ENCODE measurements at regions not wholly inside any gene's neighbourhood (a gene's known extent, or its start where the extent isn't known, plus 50 kb on each side); places are given as distances from the start of the nearest gene placed in this dataset.

- Histone ChIP-seq H3K36me3 (ENCODE audit: insufficient read depth, low read length) (no peaks in the 10 kb centered on the region), H3K27me3 (ENCODE audit: low read length) (no peaks in the 10 kb centered on the region), H4K20me1 (ENCODE audit: insufficient read depth, low read depth, low read length) (no peaks in the 10 kb centered on the region), H3K4me1 (ENCODE audit: low read length) (no peaks in the 10 kb centered on the region), H3K4me2 (ENCODE audit: low read depth, low read length, poor library complexity, severe bottlenecking) (no peak overlapping the region), H2AFZ (ENCODE audit: low read length) (no peak overlapping the region), H3K27ac (ENCODE audit: low read length) (no peak overlapping the region), H3K9me2 (replicated peaks; ENCODE audit: insufficient read depth, low read length) (no peaks in the 10 kb centered on the region), H3K79me2 (ENCODE audit: low read length) (no peaks in the 10 kb centered on the region), H3K9me3 (ENCODE audit: low read length) (no peaks in the 10 kb centered on the region), H3K4me3 (ENCODE audit: low read length) (no peak overlapping the region), H3K9ac (ENCODE audit: low read length) (no peak overlapping the region)
- DNase-seq: no peak
Observed at GRCh38 chr12:71024281-71024680, 103.7 kb upstream of the PTPRR start.

GRCh38 chr12:71021491-71021890 lies 101.0 kb upstream of the PTPRR start:
- no peak overlapping the region for H3K4me3 ChIP-seq (ENCODE audit: low read length)
- no peak for DNase-seq
- H3K36me3 ChIP-seq (ENCODE audit: insufficient read depth, low read length): no peaks in the 10 kb centered on the region
- H3K9me2 ChIP-seq (replicated peaks; ENCODE audit: insufficient read depth, low read length): no peaks in the 10 kb centered on the region
- H2AFZ ChIP-seq (ENCODE audit: low read length): no peak overlapping the region
- no peaks in the 10 kb centered on the region for H4K20me1 ChIP-seq (ENCODE audit: insufficient read depth, low read depth, low read length)
- no peak overlapping the region for H3K4me2 ChIP-seq (ENCODE audit: low read depth, low read length, poor library complexity, severe bottlenecking)
- H3K27me3 ChIP-seq (ENCODE audit: low read length): no peaks in the 10 kb centered on the region
- H3K9me3 ChIP-seq (ENCODE audit: low read length): no peaks in the 10 kb centered on the region
- H3K9ac ChIP-seq (ENCODE audit: low read length): no peak overlapping the region
- H3K4me1 ChIP-seq (ENCODE audit: low read length): no peaks in the 10 kb centered on the region
- no peaks in the 10 kb centered on the region for H3K79me2 ChIP-seq (ENCODE audit: low read length)
- H3K27ac ChIP-seq (ENCODE audit: low read length): no peak overlapping the region

DNA sequence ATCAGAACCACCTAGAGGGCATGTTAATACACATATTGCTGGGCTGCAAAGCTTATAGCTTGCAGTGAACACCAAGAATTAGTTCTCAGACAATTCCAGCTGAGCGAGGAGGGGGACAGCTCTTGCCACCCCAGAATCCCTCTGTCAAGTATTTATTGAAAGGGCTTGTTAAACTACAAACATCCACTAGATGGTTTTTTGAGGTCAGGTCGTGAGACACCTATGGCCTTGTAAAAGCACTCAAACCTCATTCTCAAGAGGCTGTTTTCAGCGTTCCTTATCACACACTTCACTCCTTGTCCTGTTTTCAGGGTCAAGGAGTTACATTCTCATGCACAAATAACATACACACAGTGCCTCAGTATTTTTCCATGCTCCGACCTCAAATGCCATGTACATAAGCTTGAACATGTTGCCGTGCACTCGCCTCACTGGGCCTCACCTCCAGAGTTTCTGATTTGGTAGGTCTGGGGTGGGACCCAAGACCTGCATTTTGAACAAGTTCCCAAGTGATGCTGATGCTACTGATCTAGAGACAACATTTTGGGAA lies 98.8 kb upstream of the PTPRR start:
- Histone ChIP-seq H2AFZ (ENCODE audit: low read length) (no peak overlapping the region), H3K27ac (ENCODE audit: low read length) (no peak overlapping the region), H3K9ac (ENCODE audit: low read length) (no peak overlapping the region), H3K79me2 (ENCODE audit: low read length) (no peaks in the 10 kb centered on the region), H3K9me3 (ENCODE audit: low read length) (no peaks in the 10 kb centered on the region), H3K4me3 (ENCODE audit: low read length) (no peak overlapping the region), H3K4me1 (ENCODE audit: low read length) (no peaks in the 10 kb centered on the region), H4K20me1 (ENCODE audit: insufficient read depth, low read depth, low read length) (no peaks in the 10 kb centered on the region), H3K4me2 (ENCODE audit: low read depth, low read length, poor library complexity, severe bottlenecking) (no peak overlapping the region), H3K36me3 (ENCODE audit: insufficient read depth, low read length) (no peaks in the 10 kb centered on the region), H3K27me3 (ENCODE audit: low read length) (no peaks in the 10 kb centered on the region), H3K9me2 (replicated peaks; ENCODE audit: insufficient read depth, low read length) (no peaks in the 10 kb centered on the region)
- no peak for DNase-seq

GRCh38 chr12:71018682-71019081 lies 98.1 kb upstream of the PTPRR start:
- DNase-seq: no peak
- Histone ChIP-seq H3K36me3 (ENCODE audit: insufficient read depth, low read length) (no peaks in the 10 kb centered on the region), H3K4me2 (ENCODE audit: low read depth, low read length, poor library complexity, severe bottlenecking) (no peak overlapping the region), H3K9me2 (replicated peaks; ENCODE audit: insufficient read depth, low read length) (no peaks in the 10 kb centered on the region), H3K27ac (ENCODE audit: low read length) (no peak overlapping the region), H3K4me1 (ENCODE audit: low read length) (no peaks in the 10 kb centered on the region), H3K79me2 (ENCODE audit: low read length) (no peaks in the 10 kb centered on the region), H3K27me3 (ENCODE audit: low read length) (no peaks in the 10 kb centered on the region), H3K9me3 (ENCODE audit: low read length) (no peaks in the 10 kb centered on the region), H2AFZ (ENCODE audit: low read length) (no peak overlapping the region), H3K4me3 (ENCODE audit: low read length) (no peak overlapping the region), H4K20me1 (ENCODE audit: insufficient read depth, low read depth, low read length) (no peaks in the 10 kb centered on the region), H3K9ac (ENCODE audit: low read length) (no peak overlapping the region)

- Histone ChIP-seq H3K27ac (ENCODE audit: low read length) (no peak overlapping the region), H3K79me2 (ENCODE audit: low read length) (no peaks in the 10 kb centered on the region), H3K4me2 (ENCODE audit: low read depth, low read length, poor library complexity, severe bottlenecking) (no peak overlapping the region), H3K9ac (ENCODE audit: low read length) (no peak overlapping the region), H2AFZ (ENCODE audit: low read length) (no peak overlapping the region), H3K9me3 (ENCODE audit: low read length) (no peaks in the 10 kb centered on the region), H3K36me3 (ENCODE audit: insufficient read depth, low read length) (no peaks in the 10 kb centered on the region), H4K20me1 (ENCODE audit: insufficient read depth, low read depth, low read length) (no peaks in the 10 kb centered on the region), H3K4me1 (ENCODE audit: low read length) (no peaks in the 10 kb centered on the region), H3K4me3 (ENCODE audit: low read length) (no peak overlapping the region), H3K9me2 (replicated peaks; ENCODE audit: insufficient read depth, low read length) (no peaks in the 10 kb centered on the region), H3K27me3 (ENCODE audit: low read length) (no peaks in the 10 kb centered on the region)
- DNase-seq: peak; percentile 43
Observed at GRCh38 chr12:71014180-71014785, 93.7 kb upstream of the PTPRR start.

DNA sequence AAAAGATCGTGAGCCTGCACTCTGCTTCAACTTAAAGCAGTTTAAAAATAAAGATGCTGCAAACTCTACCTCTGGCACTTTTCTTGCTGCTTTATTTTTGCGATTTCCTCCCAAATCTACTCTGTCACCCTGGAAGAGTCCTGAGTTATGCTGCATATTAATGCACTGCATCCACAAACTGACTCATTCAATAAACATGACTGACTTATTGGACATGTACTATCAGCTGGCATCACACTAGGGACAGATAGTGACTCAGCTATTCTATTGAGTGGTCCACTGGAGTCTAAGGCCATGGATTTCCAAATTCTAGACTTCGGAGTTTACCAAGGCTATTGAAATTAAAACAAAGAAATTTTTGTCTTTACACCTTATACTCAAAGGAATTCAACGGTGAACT lies 90.7 kb upstream of the PTPRR start:
- Histone ChIP-seq H3K27me3 (ENCODE audit: low read length) (no peaks in the 10 kb centered on the region), H3K79me2 (ENCODE audit: low read length) (no peaks in the 10 kb centered on the region), H3K4me1 (ENCODE audit: low read length) (no peaks in the 10 kb centered on the region), H4K20me1 (ENCODE audit: insufficient read depth, low read depth, low read length) (no peaks in the 10 kb centered on the region), H3K27ac (ENCODE audit: low read length) (no peak overlapping the region), H2AFZ (ENCODE audit: low read length) (no peak overlapping the region), H3K9me3 (ENCODE audit: low read length) (no peaks in the 10 kb centered on the region), H3K4me3 (ENCODE audit: low read length) (no peak overlapping the region), H3K9ac (ENCODE audit: low read length) (no peak overlapping the region), H3K4me2 (ENCODE audit: low read depth, low read length, poor library complexity, severe bottlenecking) (no peak overlapping the region), H3K36me3 (ENCODE audit: insufficient read depth, low read length) (no peaks in the 10 kb centered on the region), H3K9me2 (replicated peaks; ENCODE audit: insufficient read depth, low read length) (no peaks in the 10 kb centered on the region)
- DNase-seq: no peak

DNA sequence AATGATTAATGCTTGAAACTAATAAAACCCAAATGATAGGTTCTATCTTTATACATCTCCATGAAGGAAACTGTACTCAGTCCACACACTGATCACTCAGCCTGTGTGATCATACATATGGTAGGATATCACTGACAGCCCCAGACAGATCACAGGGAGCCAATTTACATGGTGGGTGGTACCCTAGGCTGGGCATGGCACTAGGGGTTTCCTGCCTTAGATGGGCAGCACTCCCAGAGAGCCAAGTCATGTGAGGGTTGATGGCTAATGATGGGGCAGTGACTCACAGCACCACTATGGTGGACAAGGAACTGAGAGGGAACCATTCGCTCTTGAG lies 89.6 kb upstream of the PTPRR start:
- no peak overlapping the region for H3K27ac ChIP-seq (ENCODE audit: low read length)
- no peak overlapping the region for H3K4me2 ChIP-seq (ENCODE audit: low read depth, low read length, poor library complexity, severe bottlenecking)
- H3K9me2 ChIP-seq (replicated peaks; ENCODE audit: insufficient read depth, low read length): no peaks in the 10 kb centered on the region
- no peaks in the 10 kb centered on the region for H3K9me3 ChIP-seq (ENCODE audit: low read length)
- no peaks in the 10 kb centered on the region for H3K79me2 ChIP-seq (ENCODE audit: low read length)
- H4K20me1 ChIP-seq (ENCODE audit: insufficient read depth, low read depth, low read length): no peaks in the 10 kb centered on the region
- no peak for DNase-seq
- H3K4me1 ChIP-seq (ENCODE audit: low read length): no peaks in the 10 kb centered on the region
- no peak overlapping the region for H2AFZ ChIP-seq (ENCODE audit: low read length)
- no peak overlapping the region for H3K9ac ChIP-seq (ENCODE audit: low read length)
- H3K4me3 ChIP-seq (ENCODE audit: low read length): no peak overlapping the region
- H3K27me3 ChIP-seq (ENCODE audit: low read length): no peaks in the 10 kb centered on the region
- no peaks in the 10 kb centered on the region for H3K36me3 ChIP-seq (ENCODE audit: insufficient read depth, low read length)

DNA sequence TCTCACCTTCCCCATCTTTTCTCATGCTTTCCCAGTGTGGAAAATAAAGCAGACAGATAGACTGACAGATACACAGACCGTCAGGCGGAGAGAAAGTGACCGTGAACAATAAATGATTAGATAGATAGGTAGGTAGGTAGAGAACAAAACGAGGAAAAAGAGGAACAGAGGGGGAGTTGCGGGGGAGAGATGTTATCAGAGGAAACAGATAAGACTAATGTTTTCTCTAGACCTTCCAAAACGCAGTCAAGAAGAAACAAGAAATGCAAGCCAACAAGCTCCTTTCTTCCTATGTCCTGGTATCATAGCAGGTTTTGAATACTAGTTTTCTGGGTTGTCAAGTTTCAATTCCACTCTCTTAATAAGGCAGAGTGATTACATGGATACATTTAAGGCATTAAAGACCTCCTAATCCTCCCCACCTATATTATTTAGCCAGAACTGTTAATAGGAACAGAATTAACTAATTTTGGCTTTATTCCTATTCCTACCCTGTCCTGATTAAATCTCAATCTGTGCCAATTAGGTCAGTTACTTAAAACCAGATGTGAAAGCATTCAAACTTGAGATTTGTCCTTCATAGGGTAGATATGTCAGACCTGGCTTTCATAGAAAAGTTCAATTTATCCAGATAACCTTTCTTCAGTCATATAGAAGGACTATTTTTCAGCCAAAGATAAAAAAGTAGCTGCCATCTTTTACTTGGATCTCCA lies 89.0 kb upstream of the PTPRR start:
- H3K4me3 ChIP-seq (ENCODE audit: low read length): no peak overlapping the region
- no peaks in the 10 kb centered on the region for H3K36me3 ChIP-seq (ENCODE audit: insufficient read depth, low read length)
- no peak overlapping the region for H3K9ac ChIP-seq (ENCODE audit: low read length)
- H3K9me3 ChIP-seq (ENCODE audit: low read length): no peaks in the 10 kb centered on the region
- H2AFZ ChIP-seq (ENCODE audit: low read length): no peak overlapping the region
- H3K27me3 ChIP-seq (ENCODE audit: low read length): no peaks in the 10 kb centered on the region
- no peak for DNase-seq
- no peaks in the 10 kb centered on the region for H3K79me2 ChIP-seq (ENCODE audit: low read length)
- no peaks in the 10 kb centered on the region for H4K20me1 ChIP-seq (ENCODE audit: insufficient read depth, low read depth, low read length)
- H3K27ac ChIP-seq (ENCODE audit: low read length): no peak overlapping the region
- no peaks in the 10 kb centered on the region for H3K9me2 ChIP-seq (replicated peaks; ENCODE audit: insufficient read depth, low read length)
- H3K4me2 ChIP-seq (ENCODE audit: low read depth, low read length, poor library complexity, severe bottlenecking): no peak overlapping the region
- no peaks in the 10 kb centered on the region for H3K4me1 ChIP-seq (ENCODE audit: low read length)
